Neural crest cell (in vitro differentiated cells): ENCODE measurements at regions not wholly inside any gene's neighbourhood (a gene's known extent, or its start where the extent isn't known, plus 50 kb on each side); places are given as distances from the start of the nearest gene placed in this dataset.

Source experiments
- DNase-seq: peaks from one replicate; pipeline ENCODE4 v3.0.0; 2021; ENCODE audit warnings: low read depth, mixed read lengths, low spot score
- H3K27ac Mint-ChIP-seq: one replicate; pipeline ENCODE4 v1.8.0; 2021; ENCODE audit warnings: mild to moderate bottlenecking, mixed read lengths; ENCODE audit not compliant: unreplicated experiment
- H3K27me3 Mint-ChIP-seq: 2 replicates; pipeline ENCODE4 v1.8.0; 2021; ENCODE audit warnings: low read depth, mild to moderate bottlenecking, mixed read lengths
- H3K36me3 Mint-ChIP-seq: 2 replicates; pipeline ENCODE4 v1.8.0; 2021; ENCODE audit warnings: low read depth, mild to moderate bottlenecking, mixed read lengths
- H3K4me1 Mint-ChIP-seq: 2 replicates; pipeline ENCODE4 v1.8.0; 2021; ENCODE audit warnings: mixed read lengths
- H3K4me3 Mint-ChIP-seq: one replicate; pipeline ENCODE4 v1.8.0; 2021; ENCODE audit warnings: mild to moderate bottlenecking, mixed read lengths
- H3K9me3 Mint-ChIP-seq: 2 replicates; pipeline ENCODE4 v1.8.0; 2021; ENCODE audit warnings: mixed read lengths
- CTCF ChIP-seq: fragments of 200-600 bp; sonication (generic); conservative IDR thresholded peaks from 2 replicates; pipeline ENCODE4 v1.5.0; 2021; ENCODE audit warnings: antibody characterized with exemption, mild to moderate bottlenecking

- no peaks in the 10 kb centered on the region for H3K4me1 Mint-ChIP-seq
- no peak overlapping the region for H3K27ac Mint-ChIP-seq
- TF ChIP-seq CTCF: no peak
- no peaks in the 10 kb centered on the region for H3K27me3 Mint-ChIP-seq
- no peak overlapping the region for H3K4me3 Mint-ChIP-seq
- H3K36me3 Mint-ChIP-seq: no peaks in the 10 kb centered on the region
- no peak for DNase-seq
- H3K9me3 Mint-ChIP-seq: peaks cover 5% of the 10 kb centered on the region
These were observed 65.6 kb upstream of the NR3C1 start for GRCh38 chr5:143469125-143469524.

- H3K27me3 Mint-ChIP-seq: no peaks in the 10 kb centered on the region
- DNase-seq: no peak
- no peak overlapping the region for H3K27ac Mint-ChIP-seq
- H3K9me3 Mint-ChIP-seq: peaks cover 10% of the 10 kb centered on the region
- H3K4me1 Mint-ChIP-seq: no peaks in the 10 kb centered on the region
- TF ChIP-seq CTCF: no peak
- no peak overlapping the region for H3K4me3 Mint-ChIP-seq
- H3K36me3 Mint-ChIP-seq: no peaks in the 10 kb centered on the region
These were observed 63.1 kb upstream of the NR3C1 start for GRCh38 chr5:143466632-143467031.

DNA sequence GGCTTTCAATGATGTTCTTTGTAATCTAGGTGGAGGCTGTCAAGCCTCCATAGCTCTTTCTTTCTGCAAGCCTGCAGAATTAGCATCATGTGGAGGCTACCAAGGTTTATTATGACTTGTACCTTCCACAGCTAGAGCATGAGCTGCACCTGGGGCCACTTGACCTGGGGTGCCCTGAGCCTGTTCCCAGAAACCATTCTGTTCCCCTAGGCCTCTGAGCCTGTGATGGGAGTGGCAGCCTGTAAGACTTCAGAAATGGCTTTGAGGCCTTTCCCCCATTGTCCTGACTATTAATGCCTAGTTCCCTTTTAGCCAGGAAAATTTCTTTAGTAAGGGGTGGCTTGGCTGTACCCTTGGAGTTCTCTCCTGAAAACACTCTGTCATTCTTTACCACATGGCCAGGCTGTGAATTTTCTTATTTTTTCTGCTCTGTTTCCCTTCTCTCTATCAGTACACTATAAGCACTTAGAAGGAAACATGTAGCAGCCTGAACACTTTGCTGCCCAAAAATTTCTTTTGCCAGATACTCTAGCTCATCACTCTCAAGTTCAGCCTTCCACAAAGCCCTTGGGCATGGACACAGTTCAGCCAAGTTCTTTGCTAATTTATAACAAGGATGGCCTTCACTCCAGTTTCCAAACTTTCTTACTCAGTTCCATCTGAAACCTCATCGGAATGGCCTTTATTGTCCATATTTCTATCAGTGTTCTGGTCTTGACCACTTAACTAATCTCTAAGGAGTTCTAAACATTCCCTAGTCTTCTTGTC, 61.4 kb upstream of the NR3C1 start:
- no peaks in the 10 kb centered on the region for H3K27me3 Mint-ChIP-seq
- no peaks in the 10 kb centered on the region for H3K4me1 Mint-ChIP-seq
- DNase-seq: no peak
- no peak overlapping the region for H3K4me3 Mint-ChIP-seq
- peaks cover 10% of the 10 kb centered on the region for H3K9me3 Mint-ChIP-seq
- no peak overlapping the region for H3K27ac Mint-ChIP-seq
- no peak for TF ChIP-seq CTCF
- H3K36me3 Mint-ChIP-seq: no peaks in the 10 kb centered on the region

DNA sequence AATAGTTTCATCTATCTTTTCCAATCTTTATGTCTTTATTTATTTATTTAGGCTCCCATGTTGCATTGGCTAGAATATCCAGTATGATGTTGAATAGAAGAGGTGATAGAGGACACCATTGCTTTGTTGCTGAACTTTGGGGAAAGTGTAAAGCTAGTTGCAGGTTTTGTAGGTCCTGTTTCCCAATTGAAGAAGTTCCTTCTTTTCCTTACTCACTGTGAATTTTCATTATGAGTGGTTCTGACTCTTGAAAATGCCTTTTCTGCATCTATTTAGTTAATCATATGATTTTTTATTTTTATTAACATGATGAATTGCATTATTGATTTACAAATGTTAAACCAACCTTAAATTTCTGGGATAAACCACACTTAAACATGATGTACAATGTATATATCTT, 58.9 kb upstream of the NR3C1 start:
- no peak for DNase-seq
- Mint-ChIP-seq H3K4me1 (no peaks in the 10 kb centered on the region), H3K36me3 (no peaks in the 10 kb centered on the region), H3K27me3 (no peaks in the 10 kb centered on the region), H3K4me3 (no peak overlapping the region), H3K27ac (no peak overlapping the region), H3K9me3 (peaks cover 12% of the 10 kb centered on the region)
- TF ChIP-seq CTCF: no peak

DNA sequence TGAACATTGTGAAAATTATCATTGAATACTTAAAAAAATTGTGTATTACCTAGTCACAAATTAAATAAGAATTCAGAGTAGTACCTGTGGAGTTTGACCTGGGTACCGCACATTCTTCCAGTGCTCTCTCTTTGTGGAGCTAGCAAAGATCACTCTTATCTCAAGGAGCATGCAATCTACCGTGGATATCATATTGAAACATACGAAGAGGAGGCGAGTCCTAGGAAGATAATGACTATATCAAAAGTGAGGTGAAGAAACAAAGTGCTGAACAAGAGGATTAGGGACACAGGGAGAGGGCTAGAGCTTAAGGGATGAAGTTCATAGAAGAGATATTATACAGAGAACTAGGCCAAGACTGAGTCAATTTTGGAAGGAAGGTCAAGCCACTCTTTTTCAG, 55.9 kb upstream of the NR3C1 start:
- Mint-ChIP-seq H3K4me1 (no peaks in the 10 kb centered on the region), H3K27ac (no peak overlapping the region), H3K27me3 (no peaks in the 10 kb centered on the region), H3K9me3 (peaks cover 7% of the 10 kb centered on the region), H3K4me3 (no peak overlapping the region), H3K36me3 (no peaks in the 10 kb centered on the region)
- no peak for DNase-seq
- TF ChIP-seq CTCF: no peak
